H9 (cell line): ENCODE measurements at regions not wholly inside any gene's neighbourhood (a gene's known extent, or its start where the extent isn't known, plus 50 kb on each side); places are given as distances from the start of the nearest gene placed in this dataset.

Source experiments
- DNase-seq: peaks from one replicate; pipeline ENCODE4 v3.0.0-alpha.2; 2017
- H2AFZ ChIP-seq: one replicate; pipeline ENCODE4 v1.6.1; 2013; ENCODE audit warnings: mild to moderate bottlenecking, low read length, control low read depth, moderate library complexity
- H2AK5ac ChIP-seq: 2 replicates; pipeline ENCODE4 v1.6.1; 2013; ENCODE audit warnings: low read length, control low read depth, mixed read lengths; ENCODE audit not compliant: insufficient read length
- H2BK120ac ChIP-seq: one replicate; pipeline ENCODE4 v1.6.1; 2013; ENCODE audit warnings: low read depth, mild to moderate bottlenecking, low read length, control low read depth, inconsistent platforms; ENCODE audit not compliant: poor library complexity, severe bottlenecking
- H2BK12ac ChIP-seq: 2 replicates; pipeline ENCODE4 v1.6.1; 2013; ENCODE audit warnings: low read length, control low read depth, mixed read lengths, low read depth; ENCODE audit not compliant: insufficient read length
- H2BK15ac ChIP-seq: 2 replicates; pipeline ENCODE4 v1.6.1; 2013; ENCODE audit warnings: low read depth, low read length, control low read depth
- H2BK20ac ChIP-seq: one replicate; pipeline ENCODE4 v1.6.1; 2013; ENCODE audit warnings: low read depth, mild to moderate bottlenecking, low read length, control low read depth, inconsistent platforms; ENCODE audit not compliant: poor library complexity, severe bottlenecking
- H2BK5ac ChIP-seq: 2 replicates; pipeline ENCODE4 v1.6.1; 2013; ENCODE audit warnings: low read length, control low read depth, mixed read lengths; ENCODE audit not compliant: insufficient read length
- H3K14ac ChIP-seq: 2 replicates; pipeline ENCODE4 v1.6.1; 2013; ENCODE audit warnings: low read length, control low read depth; ENCODE audit not compliant: insufficient read depth
- H3K18ac ChIP-seq: 2 replicates; pipeline ENCODE4 v1.6.1; 2013; ENCODE audit warnings: low read depth, mild to moderate bottlenecking, mixed read lengths, low read length, control low read depth; ENCODE audit not compliant: insufficient read length
- H3K23ac ChIP-seq: 2 replicates; pipeline ENCODE4 v1.6.1; 2013; ENCODE audit warnings: low read length, control low read depth, mixed read lengths, low read depth; ENCODE audit not compliant: insufficient read length
- H3K23me2 ChIP-seq: 2 replicates; pipeline ENCODE4 v1.6.1; 2013; ENCODE audit warnings: low read depth, mild to moderate bottlenecking, mixed read lengths, low read length, control low read depth; ENCODE audit not compliant: insufficient read length, poor library complexity, severe bottlenecking
- H3K27ac ChIP-seq: 2 replicates; pipeline ENCODE4 v1.5.1; 2013; ENCODE audit warnings: low read length, control low read depth, mixed read lengths, low read depth; ENCODE audit not compliant: insufficient read length
- H3K27me3 ChIP-seq: 2 replicates; pipeline ENCODE4 v1.6.1; 2013; ENCODE audit warnings: low read length, control low read depth, inconsistent platforms; ENCODE audit not compliant: insufficient read depth
- H3K4ac ChIP-seq: 2 replicates; pipeline ENCODE4 v1.6.1; 2013; ENCODE audit warnings: low read depth, mild to moderate bottlenecking, control low read depth, inconsistent platforms, low read length, moderate library complexity
- H3K4me1 ChIP-seq: 2 replicates; pipeline ENCODE4 v1.6.1; 2013; ENCODE audit warnings: low read length, control low read depth, inconsistent platforms; ENCODE audit not compliant: insufficient read depth
- H3K4me2 ChIP-seq: 2 replicates; pipeline ENCODE4 v1.6.1; 2013; ENCODE audit warnings: low read length, control low read depth, mixed read lengths; ENCODE audit not compliant: insufficient read length, insufficient read depth
- H3K56ac ChIP-seq: 2 replicates; pipeline ENCODE4 v1.6.1; 2013; ENCODE audit warnings: low read depth, mild to moderate bottlenecking, mixed read lengths, low read length, control low read depth; ENCODE audit not compliant: insufficient read length
- H3K79me1 ChIP-seq: 2 replicates; pipeline ENCODE4 v1.6.1; 2013; ENCODE audit warnings: low read depth, mild to moderate bottlenecking, moderate library complexity, low read length, control low read depth, inconsistent platforms; ENCODE audit not compliant: insufficient read depth, poor library complexity, severe bottlenecking
- H3K79me2 ChIP-seq: 2 replicates; pipeline ENCODE4 v1.6.1; 2013; ENCODE audit warnings: low read length, control low read depth, inconsistent platforms; ENCODE audit not compliant: insufficient read depth
- H3K9ac ChIP-seq: 2 replicates; pipeline ENCODE4 v1.6.1; 2013; ENCODE audit warnings: low read length, control low read depth, mixed read lengths; ENCODE audit not compliant: insufficient read length; ENCODE audit errors: extremely low read depth
- H3K9me3 ChIP-seq: one replicate; pipeline ENCODE4 v1.6.1; 2013; ENCODE audit warnings: low read depth, low read length, inconsistent platforms; ENCODE audit not compliant: control insufficient read depth
- H3T11ph ChIP-seq: one replicate; pipeline ENCODE4 v1.6.1; 2013; ENCODE audit warnings: mild to moderate bottlenecking, low read length, control low read depth, inconsistent platforms
- H4K20me1 ChIP-seq: one replicate; pipeline ENCODE4 v1.6.1; 2013; ENCODE audit not compliant: control insufficient read depth, insufficient read length, insufficient read depth
- H4K5ac ChIP-seq: 2 replicates; pipeline ENCODE4 v1.6.1; 2013; ENCODE audit warnings: low read depth, mild to moderate bottlenecking, mixed read lengths, low read length, control low read depth; ENCODE audit not compliant: insufficient read length
- H4K8ac ChIP-seq: replicated peaks from 2 replicates; pipeline ENCODE4 v1.6.1; 2013; ENCODE audit warnings: low read length, control low read depth, mixed read lengths, low read depth; ENCODE audit not compliant: insufficient read length
- H4K91ac ChIP-seq: 2 replicates; pipeline ENCODE4 v1.6.1; 2013; ENCODE audit warnings: low read depth, mild to moderate bottlenecking, moderate library complexity, mixed read lengths, low read length, control low read depth; ENCODE audit not compliant: insufficient read length
- H3K27ac Mint-ChIP-seq, 3 experiments: 2 replicates in 2 of 3; 3 replicates in 1 of 3; pipeline ENCODE4 v1.8.0; 2020 to 2021; ENCODE audit warnings: mixed read lengths in 3 of 3, mild to moderate bottlenecking in 1 of 3, moderate library complexity in 1 of 3
- H3K27me3 Mint-ChIP-seq: 2 replicates; pipeline ENCODE4 v1.8.0; 2021; ENCODE audit warnings: low read depth, mild to moderate bottlenecking, moderate library complexity, mixed read lengths
- H3K36me3 Mint-ChIP-seq, 3 experiments: 2 replicates in 2 of 3; 3 replicates in 1 of 3; pipeline ENCODE4 v1.8.0; 2020 to 2021; ENCODE audit warnings: low read depth in 3 of 3, mixed read lengths in 3 of 3; ENCODE audit not compliant: insufficient read depth in 1 of 3
- H3K4me1 Mint-ChIP-seq, 2 experiments: 2 replicates each; pipeline ENCODE4 v1.8.0; 2020; ENCODE audit warnings: mixed read lengths in 2 of 2
- H3K4me3 Mint-ChIP-seq, 2 experiments: 2 replicates in 1 of 2; 3 replicates in 1 of 2; pipeline ENCODE4 v1.8.0; 2020 to 2021; ENCODE audit warnings: mild to moderate bottlenecking in 2 of 2, mixed read lengths in 2 of 2, moderate library complexity in 1 of 2
- H3K9me3 Mint-ChIP-seq, 2 experiments: 2 replicates in 1 of 2; 3 replicates in 1 of 2; pipeline ENCODE4 v1.8.0; 2020; ENCODE audit warnings: mild to moderate bottlenecking in 2 of 2, mixed read lengths in 2 of 2, moderate library complexity in 1 of 2
- CTCF ChIP-seq: fragments of 200-600 bp; sonication (generic); conservative IDR thresholded peaks from 3 replicates; pipeline ENCODE4 v1.8.0; 2021; ENCODE audit warnings: antibody characterized with exemption, mild to moderate bottlenecking
- WGBS: extraction: QIAGEN DNeasy Blood & Tissue Kit; methylation state at CpG from one replicate; pipeline ENCODE4 v1.1.7; 2013; ENCODE audit warnings: missing lambda C conversion rate, low lambda C conversion rate, mixed read lengths; ENCODE audit not compliant: insufficient read length; ENCODE audit errors: extremely low coverage; 5-methylcytosine and 5-hydroxymethylcytosine counted together

- no peak for DNase-seq
- H3K36me3 Mint-ChIP-seq: no peaks in the 10 kb centered on the region
- no peaks in the 10 kb centered on the region for H3K9me3 Mint-ChIP-seq
- H3K4me3 Mint-ChIP-seq: no peak overlapping the region
- Histone ChIP-seq H3K4me1 (no peaks in the 10 kb centered on the region), H3K23ac (no peak overlapping the region), H2BK120ac (no peak overlapping the region), H3K79me2 (no peaks in the 10 kb centered on the region), H3K9me3 (no peaks in the 10 kb centered on the region), H3K4me2 (no peak overlapping the region), H3K23me2 (no peaks in the 10 kb centered on the region), H3T11ph (no peak overlapping the region), H3K79me1 (no peaks in the 10 kb centered on the region), H3K27ac (no peak overlapping the region), H3K14ac (no peak overlapping the region), H3K56ac (no peak overlapping the region), H4K8ac (no peak overlapping the region), H2AFZ (no peak overlapping the region), H2BK12ac (no peak overlapping the region), H2AK5ac (no peak overlapping the region), H3K9ac (no peak overlapping the region), H3K18ac (no peak overlapping the region), H2BK15ac (no peak overlapping the region), H4K5ac (no peak overlapping the region), H3K4ac (no peak overlapping the region), H2BK20ac (no peak overlapping the region), H3K27me3 (peaks cover 2% of the 10 kb centered on the region; the same call in 1 of the 2 replicates), H4K91ac (no peak overlapping the region), H4K20me1 (no peaks in the 10 kb centered on the region), H2BK5ac (no peak overlapping the region)
- peaks cover 3% of the 10 kb centered on the region for H3K27me3 Mint-ChIP-seq
- H3K4me1 Mint-ChIP-seq: no peaks in the 10 kb centered on the region
- H3K27ac Mint-ChIP-seq: no peak overlapping the region
- TF ChIP-seq CTCF: no peak
- no CpG with 5 or more reads among the region's 6 CpGs for WGBS
These were observed 197.9 kb downstream of the NXPE2 start for GRCh38 chr11:114876234-114876633.
